Tibial artery (tissue), 4 donors: ENCODE measurements at regions not wholly inside any gene's neighbourhood (a gene's known extent, or its start where the extent isn't known, plus 50 kb on each side); places are given as distances from the start of the nearest gene placed in this dataset.

Experiments
- DNase-seq, 2 donors: peaks; one replicate each; pipeline ENCODE4 v3.0.0-alpha.2; 2019
- H3K27ac ChIP-seq, 2 donors: fragments of 200-600 bp; sonication (generic) in 1 of 2; 1 replicate in 1 of 2; 2 replicates in 1 of 2; pipeline ENCODE4 v1.5.1; 2018 to 2019; ENCODE audit warnings: mild to moderate bottlenecking in 1 of 2
- H3K27me3 ChIP-seq, 2 donors: fragments of 200-600 bp; sonication (generic) in 1 of 2; one replicate each; pipeline versions ENCODE4 v1.5.1 to v1.6.0; 2016 to 2019
- H3K36me3 ChIP-seq, 3 donors: fragments of 200-600 bp; sonication (generic) in 2 of 3; one replicate each; pipeline ENCODE4 v1.5.1; 2016 to 2019; ENCODE audit warnings: mild to moderate bottlenecking in 2 of 3
- H3K4me1 ChIP-seq, 4 donors: fragments of 200-600 bp; sonication (generic) in 2 of 4; 1 replicate in 3 of 4; 2 replicates in 1 of 4; pipeline ENCODE4 v1.5.1; 2016 to 2019
- H3K4me3 ChIP-seq, 2 donors: fragments of 200-600 bp; sonication (generic) in 1 of 2; 1 replicate in 1 of 2; 2 replicates in 1 of 2; pipeline ENCODE4 v1.5.1; 2018 to 2019; ENCODE audit warnings: mild to moderate bottlenecking in 2 of 2
- H3K9me3 ChIP-seq, 3 donors: fragments of 200-600 bp; sonication (generic) in 1 of 3; one replicate each; pipeline ENCODE4 v1.5.1; 2016 to 2019
- intact Hi-C: fragments of 100-400 bp; cut with DNase I; formaldehyde crosslinking; loops from one replicate; pipeline ENCODE4 v1.15.0; 2023; ENCODE audit warnings: low total_unique reads
- TF ChIP-seq, protein P1 (sequence below), 2 experiments: fragments of 200-600 bp in 1 of 2; fragments of 450-650 bp in 1 of 2; IDR thresholded peaks; one replicate each; pipeline ENCODE4 v1.5.1; 2017 to 2019; ENCODE audit warnings: antibody characterized with exemption in 2 of 2, mild to moderate bottlenecking in 1 of 2, moderate library complexity in 1 of 2

DNA sequence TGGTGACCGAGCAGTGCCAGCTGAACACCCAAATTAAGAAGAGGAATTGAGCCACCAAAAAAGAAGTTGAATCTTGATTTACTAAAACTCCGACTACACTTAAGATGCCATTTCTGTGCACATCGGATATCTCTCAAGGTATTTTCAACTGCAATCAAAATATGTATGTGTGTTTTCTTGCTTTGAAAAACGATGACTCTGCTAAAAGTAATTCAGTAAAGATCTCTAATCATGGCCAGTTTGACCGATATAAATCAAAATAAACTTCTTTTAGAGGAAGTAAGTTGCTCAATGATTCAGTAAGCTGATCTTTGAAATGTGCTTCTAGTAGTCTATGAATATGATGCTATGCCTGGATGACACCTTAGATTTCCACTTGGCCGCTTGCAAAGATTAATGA lies 453.5 kb upstream of the TPK1 start:
- intact Hi-C loops = no loop called here
- Histone ChIP-seq H3K4me3 (no peak overlapping the region), H3K4me1 (no peaks in the 10 kb centered on the region), H3K9me3 (no peaks in the 10 kb centered on the region), H3K27ac (no peak overlapping the region), H3K27me3 (no peaks in the 10 kb centered on the region), H3K36me3 (no peaks in the 10 kb centered on the region)
- TF ChIP-seq, protein P1, sequence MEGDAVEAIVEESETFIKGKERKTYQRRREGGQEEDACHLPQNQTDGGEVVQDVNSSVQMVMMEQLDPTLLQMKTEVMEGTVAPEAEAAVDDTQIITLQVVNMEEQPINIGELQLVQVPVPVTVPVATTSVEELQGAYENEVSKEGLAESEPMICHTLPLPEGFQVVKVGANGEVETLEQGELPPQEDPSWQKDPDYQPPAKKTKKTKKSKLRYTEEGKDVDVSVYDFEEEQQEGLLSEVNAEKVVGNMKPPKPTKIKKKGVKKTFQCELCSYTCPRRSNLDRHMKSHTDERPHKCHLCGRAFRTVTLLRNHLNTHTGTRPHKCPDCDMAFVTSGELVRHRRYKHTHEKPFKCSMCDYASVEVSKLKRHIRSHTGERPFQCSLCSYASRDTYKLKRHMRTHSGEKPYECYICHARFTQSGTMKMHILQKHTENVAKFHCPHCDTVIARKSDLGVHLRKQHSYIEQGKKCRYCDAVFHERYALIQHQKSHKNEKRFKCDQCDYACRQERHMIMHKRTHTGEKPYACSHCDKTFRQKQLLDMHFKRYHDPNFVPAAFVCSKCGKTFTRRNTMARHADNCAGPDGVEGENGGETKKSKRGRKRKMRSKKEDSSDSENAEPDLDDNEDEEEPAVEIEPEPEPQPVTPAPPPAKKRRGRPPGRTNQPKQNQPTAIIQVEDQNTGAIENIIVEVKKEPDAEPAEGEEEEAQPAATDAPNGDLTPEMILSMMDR (IDR thresholded peaks at IDR 0.05) = no peak
- DNase-seq = no peak

DNA sequence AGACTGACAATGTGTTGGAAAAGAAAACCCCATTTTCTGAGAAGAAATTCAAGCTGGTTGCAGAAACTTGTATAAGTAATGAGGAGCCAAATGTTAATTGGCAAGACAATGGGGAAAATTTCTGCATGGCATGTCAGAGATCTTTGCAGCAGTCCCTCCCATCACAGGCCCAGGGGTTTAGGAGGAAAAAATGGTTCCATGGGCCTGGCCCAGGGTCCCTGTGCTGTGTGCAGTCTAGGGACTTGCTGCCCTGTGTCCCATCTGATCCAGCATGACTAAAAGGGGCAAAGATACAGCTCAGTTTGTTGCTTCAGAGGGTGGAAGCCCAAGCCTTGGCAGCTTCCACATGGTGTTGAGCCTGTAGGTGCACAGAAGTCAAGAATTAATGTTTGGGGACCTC lies 440.3 kb upstream of the TPK1 start:
- Histone ChIP-seq H3K4me3 (no peak overlapping the region), H3K27me3 (no peaks in the 10 kb centered on the region), H3K4me1 (no peaks in the 10 kb centered on the region), H3K9me3 (peaks cover 0 to 3% (median 0%) of the 10 kb centered on the region in 3 donors), H3K27ac (no peak overlapping the region), H3K36me3 (no peaks in the 10 kb centered on the region)
- intact Hi-C loops = no loop called here
- TF ChIP-seq, protein P1 (IDR thresholded peaks at IDR 0.05) = no peak
- no peak for DNase-seq

DNA sequence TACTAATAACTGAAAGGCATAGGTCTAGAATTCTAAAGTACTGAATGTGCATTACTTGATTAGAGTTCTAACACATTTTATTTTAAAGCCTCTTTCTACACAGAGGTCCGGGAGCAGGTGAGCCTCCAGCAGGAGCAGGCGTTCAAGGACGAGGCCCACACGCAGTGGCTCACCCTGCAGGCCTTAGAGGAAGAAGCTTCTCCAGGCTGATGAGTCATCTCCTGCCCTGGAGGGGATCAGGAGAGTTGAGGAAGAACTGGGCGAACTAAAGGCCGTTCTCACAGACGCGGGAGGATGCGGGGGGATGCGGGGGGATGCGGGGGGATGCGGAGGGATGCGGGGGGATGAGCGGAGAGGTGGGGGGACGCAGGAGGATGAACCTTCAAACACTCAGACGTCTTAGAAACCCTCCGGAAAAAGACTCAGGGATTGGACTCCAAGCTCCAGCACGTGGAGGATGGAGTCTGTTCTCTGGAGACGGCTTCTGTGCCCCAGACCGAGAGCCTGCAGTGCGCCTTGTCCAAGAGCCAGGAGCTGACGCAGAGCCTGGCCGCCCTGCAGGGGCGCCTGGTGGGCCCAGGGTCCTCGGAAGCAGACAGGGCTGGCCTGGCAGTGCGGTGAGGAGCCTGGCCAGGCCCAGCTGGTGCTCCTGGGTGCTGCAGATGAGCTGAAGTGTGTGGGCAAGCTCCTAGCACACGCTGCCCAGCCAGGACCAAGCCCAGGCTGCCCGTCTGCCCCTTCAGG lies 433.7 kb upstream of the TPK1 start:
- TF ChIP-seq, protein P1 (IDR thresholded peaks at IDR 0.05) = no peak
- no peaks in the 10 kb centered on the region for H3K9me3 ChIP-seq
- H3K27ac ChIP-seq = no peak overlapping the region
- H3K27me3 ChIP-seq = no peaks in the 10 kb centered on the region
- H3K4me3 ChIP-seq = no peak overlapping the region
- intact Hi-C loops = no loop called here
- DNase-seq = no peak
- no peaks in the 10 kb centered on the region for H3K36me3 ChIP-seq
- H3K4me1 ChIP-seq = no peaks in the 10 kb centered on the region

DNA sequence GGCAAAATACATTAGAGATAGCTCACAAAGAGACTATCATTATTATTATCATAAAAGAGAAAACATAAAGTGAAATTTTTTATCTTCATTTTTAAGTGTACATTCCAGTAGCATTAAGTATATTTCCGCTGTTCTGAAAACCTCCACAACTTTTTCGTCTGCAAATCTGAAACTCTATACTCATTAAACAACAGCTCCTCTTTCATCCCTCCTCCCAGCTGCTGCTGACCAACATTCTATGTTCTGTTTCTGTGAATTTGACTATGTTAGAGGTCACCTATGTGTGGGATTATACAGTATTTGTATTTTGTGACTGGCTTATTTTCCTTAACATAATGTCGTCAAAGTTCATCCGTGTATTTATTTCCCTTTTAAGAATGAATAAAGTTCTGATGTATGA lies 429.3 kb upstream of the TPK1 start:
- no peak for DNase-seq
- Histone ChIP-seq H3K36me3 (no peaks in the 10 kb centered on the region), H3K9me3 (no peaks in the 10 kb centered on the region), H3K27ac (no peak overlapping the region), H3K27me3 (no peaks in the 10 kb centered on the region), H3K4me1 (no peaks in the 10 kb centered on the region), H3K4me3 (no peak overlapping the region)
- intact Hi-C loops = no loop called here
- TF ChIP-seq, protein P1 (IDR thresholded peaks at IDR 0.05) = no peak

DNA sequence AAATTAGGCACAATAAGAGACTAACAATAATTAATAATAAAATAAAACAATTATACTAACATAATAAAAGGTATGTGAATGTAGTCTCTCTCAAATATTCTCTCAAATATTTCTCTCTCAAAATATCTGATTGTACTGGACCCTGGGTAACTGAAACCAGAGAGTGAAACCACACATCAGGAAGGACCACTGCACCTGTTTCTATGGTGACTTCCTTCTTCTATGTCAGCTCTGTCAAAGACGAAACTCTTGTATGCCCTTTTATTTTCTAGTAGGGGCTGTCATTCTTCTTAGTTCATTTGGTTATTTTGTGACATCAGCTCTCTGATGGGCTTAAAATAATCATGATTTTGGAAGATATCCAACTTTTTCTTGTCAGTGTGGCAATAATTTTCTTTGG lies 428.0 kb upstream of the TPK1 start:
- no peak for DNase-seq
- Histone ChIP-seq H3K9me3 (no peaks in the 10 kb centered on the region), H3K27me3 (no peaks in the 10 kb centered on the region), H3K4me3 (no peak overlapping the region), H3K4me1 (no peaks in the 10 kb centered on the region), H3K36me3 (no peaks in the 10 kb centered on the region), H3K27ac (no peak overlapping the region)
- TF ChIP-seq, protein P1 (IDR thresholded peaks at IDR 0.05) = no peak
- intact Hi-C loops = no loop called here
